GM12875 (cell line): ENCODE measurements at regions not wholly inside any gene's neighbourhood (a gene's known extent, or its start where the extent isn't known, plus 50 kb on each side); places are given as distances from the start of the nearest gene placed in this dataset.

Source experiments
- H3K4me3 ChIP-seq: one replicate; pipeline ENCODE4 v1.5.1; 2011; ENCODE audit warnings: low read depth, low read length, control low read depth
- TF ChIP-seq, protein P1 (sequence below): IDR thresholded peaks from 2 replicates; pipeline ENCODE4 v1.5.1; 2011; ENCODE audit warnings: low read depth, mild to moderate bottlenecking, control low read depth, inconsistent platforms, low read length, moderate library complexity, borderline replicate concordance; ENCODE audit not compliant: insufficient read depth

DNA sequence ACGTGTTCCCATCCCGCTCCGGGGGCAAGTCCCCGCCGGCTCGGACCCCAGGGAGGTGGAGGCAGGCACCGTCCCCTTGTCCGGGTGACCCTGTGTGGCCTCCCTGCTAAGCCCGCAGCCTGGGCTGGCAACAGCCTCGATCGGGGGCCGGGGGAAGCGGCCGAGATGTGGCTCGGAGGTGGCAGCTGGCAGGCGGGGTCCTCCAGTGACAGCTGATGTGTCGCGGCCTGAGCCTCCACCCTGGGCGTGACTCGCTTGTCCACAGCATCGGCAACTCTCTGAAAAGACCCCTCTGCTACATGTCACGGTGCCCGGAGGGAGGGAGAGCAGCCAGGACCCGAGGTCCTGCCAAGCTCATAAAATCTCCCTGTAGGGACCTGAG, 124.8 kb upstream of the IRX4 start:
- TF ChIP-seq, protein P1, sequence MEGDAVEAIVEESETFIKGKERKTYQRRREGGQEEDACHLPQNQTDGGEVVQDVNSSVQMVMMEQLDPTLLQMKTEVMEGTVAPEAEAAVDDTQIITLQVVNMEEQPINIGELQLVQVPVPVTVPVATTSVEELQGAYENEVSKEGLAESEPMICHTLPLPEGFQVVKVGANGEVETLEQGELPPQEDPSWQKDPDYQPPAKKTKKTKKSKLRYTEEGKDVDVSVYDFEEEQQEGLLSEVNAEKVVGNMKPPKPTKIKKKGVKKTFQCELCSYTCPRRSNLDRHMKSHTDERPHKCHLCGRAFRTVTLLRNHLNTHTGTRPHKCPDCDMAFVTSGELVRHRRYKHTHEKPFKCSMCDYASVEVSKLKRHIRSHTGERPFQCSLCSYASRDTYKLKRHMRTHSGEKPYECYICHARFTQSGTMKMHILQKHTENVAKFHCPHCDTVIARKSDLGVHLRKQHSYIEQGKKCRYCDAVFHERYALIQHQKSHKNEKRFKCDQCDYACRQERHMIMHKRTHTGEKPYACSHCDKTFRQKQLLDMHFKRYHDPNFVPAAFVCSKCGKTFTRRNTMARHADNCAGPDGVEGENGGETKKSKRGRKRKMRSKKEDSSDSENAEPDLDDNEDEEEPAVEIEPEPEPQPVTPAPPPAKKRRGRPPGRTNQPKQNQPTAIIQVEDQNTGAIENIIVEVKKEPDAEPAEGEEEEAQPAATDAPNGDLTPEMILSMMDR: no peak
- no peak overlapping the region for H3K4me3 ChIP-seq

DNA sequence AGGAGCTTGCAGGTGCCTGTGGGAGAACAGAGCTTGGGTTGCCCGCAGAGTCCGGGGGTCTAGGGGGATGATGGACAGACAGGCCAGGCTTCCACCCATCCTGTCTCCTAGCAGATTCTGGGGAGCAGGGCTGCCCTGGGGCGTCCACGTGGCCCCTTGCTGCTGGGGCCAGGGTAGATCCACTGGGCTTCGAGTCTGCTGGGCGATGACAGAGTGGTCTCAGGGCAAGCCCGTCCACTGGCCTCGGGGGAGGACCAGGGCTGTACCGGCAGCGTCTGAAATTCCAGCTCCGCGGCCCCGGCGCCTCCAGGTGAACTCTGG, 124.2 kb upstream of the IRX4 start:
- H3K4me3 ChIP-seq: no peak overlapping the region
- TF ChIP-seq, protein P1: no peak

DNA sequence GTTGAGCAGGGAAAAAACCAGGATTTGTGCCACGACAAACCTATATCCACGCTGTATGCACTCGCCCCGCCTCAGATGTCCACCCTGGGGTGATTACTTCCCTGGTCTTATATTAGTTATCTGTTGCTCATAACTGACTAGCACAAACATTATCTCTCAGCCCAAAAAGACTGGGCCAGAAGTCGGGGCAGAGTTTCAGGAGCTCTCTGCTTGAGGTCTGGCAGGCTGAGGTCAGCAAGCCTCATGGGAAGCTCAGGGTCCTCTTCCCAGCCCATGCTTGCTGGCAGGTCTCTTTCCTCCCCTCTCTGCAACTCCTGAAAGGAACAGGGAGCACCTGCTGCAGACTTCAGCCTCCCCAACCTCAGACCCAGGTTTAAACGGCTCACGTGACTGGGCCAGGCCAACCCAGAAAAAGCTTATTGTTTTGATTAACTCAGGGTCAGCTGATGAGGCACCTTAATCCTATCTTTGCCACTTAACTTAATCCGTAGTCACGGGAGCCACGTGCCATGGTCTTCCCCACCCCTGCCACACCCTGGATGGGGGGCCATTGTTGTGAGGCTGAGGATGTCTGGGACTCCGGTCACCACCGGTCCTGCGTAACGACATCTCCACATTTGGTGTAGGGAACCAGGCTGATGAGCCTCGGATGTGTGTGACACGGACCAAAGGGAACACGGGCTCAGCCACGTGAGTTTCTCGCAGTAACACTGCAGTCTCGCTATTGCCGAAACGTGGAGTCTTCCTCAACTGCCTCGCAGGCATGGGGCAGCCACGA, 123.7 kb upstream of the IRX4 start:
- TF ChIP-seq, protein P1: no peak
- no peak overlapping the region for H3K4me3 ChIP-seq

DNA sequence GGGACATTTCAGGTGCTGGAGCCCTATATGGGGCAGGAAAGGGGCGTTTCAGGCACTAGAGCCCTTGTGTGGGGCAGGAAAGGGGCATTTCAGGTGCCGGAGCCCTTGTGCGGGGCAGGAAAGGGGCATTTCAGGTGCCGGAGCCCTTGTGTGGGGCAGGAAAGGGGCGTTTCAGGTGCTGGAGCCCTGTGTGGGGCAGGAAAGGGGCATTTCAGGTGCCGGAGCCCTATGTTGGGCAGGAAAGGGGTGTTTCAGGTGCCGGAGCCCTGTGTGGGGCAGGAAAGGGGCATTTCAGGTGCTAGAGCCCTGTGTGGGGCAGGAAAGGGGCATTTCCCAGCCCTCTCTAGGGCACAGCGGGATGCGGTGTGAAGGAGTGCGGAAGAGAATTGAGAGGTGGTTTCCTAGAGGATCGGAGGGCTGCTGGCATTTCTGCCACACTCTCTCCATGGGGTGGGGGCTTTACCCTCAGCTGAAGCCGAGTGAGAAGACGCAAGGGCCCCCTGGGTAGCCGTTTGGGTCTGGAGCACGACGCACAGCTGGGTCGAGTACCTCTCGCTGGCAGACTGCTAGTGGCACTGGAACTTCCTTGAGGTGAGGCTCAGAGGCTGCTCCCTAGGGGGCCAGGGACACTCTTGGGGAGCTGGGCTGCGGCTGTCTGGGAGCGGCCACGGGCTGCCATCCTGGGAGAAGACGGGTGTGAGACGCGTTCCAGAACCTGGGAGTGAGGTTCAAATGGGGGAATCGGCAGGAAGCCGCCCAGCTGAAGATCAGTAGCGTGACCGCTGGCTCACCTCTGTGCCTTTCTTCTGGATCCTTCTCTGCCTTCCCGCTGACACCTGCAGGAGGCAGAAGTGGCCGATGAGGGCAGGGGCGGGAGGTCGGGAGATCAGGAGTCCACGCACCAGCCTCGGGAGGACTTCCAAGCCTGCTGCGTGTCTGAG, 122.6 kb upstream of the IRX4 start:
- TF ChIP-seq, protein P1: no peak
- no peak overlapping the region for H3K4me3 ChIP-seq

DNA sequence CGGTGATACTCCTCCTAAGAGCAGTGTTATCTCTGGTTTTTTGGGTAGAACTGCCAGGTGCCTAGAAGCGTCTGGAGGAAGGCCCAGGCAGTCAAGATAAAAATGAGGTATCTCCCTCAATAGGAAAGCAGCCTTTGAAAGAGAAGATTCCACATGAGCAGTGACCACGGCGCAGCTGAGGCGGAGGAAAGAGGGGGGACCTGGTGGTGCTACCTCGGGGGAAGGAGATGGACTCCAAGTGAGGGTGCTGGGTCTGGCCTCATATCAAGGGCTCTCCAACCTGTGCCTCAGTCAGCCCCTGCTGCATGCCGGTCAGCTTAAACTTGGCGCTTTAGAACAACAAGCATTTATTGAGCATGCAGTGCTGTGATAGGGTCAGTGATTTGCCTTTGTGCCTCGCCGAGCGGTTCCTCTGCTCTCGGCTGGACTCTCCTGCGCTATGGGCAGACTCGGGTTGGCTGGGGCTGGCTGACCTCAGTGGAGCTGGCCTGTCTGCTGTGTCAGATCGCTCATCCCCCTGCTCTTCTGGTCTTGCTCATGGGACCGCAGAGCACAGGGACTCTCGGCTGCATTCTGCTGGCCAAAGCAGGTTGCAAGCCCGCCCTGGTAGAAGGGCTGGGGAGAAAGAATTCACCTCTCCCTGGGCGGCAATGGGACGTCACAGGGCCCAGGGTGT, 121.1 kb upstream of the IRX4 start:
- TF ChIP-seq, protein P1: no peak
- H3K4me3 ChIP-seq: no peak overlapping the region

DNA sequence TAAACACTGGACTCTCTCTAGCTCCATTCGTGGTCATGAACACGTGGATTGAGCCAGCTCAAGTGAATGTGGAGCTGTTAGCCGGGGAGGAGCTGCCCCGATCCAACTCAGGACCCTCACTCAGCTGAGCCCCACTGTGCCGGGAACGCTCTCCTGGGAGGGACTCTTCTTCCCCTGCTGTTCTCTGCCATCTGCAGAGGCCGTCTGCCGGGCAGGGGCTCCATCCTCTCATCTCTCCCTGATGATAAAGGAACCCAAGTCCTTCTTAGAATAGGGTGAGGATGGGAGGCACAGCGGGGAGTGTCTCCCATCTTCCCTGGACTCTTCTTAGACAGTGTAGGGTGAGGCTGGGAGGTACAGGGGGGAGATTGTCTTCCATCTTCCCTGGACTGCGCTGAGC, 120.5 kb upstream of the IRX4 start:
- H3K4me3 ChIP-seq: no peak overlapping the region
- TF ChIP-seq, protein P1: no peak

DNA sequence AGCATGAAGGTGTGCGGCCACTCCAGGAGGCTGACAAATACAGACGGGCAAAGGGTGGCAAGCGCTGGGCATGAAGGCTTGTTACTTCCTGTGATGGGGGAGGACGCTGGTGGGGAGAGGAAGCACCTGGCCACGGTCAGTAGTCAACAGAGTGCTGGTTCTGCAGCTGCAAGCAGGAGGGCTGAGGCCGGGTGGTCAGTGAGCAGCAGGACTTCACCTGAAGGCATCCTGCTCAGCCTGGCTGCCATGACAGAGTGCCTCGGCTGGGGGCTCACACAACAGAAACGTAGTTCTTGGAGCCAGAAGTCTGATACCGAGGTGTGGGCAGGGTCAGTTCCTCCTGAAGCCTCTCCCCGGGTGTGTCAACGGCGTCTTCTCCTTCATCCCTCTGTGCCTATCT, 118.6 kb upstream of the IRX4 start:
- H3K4me3 ChIP-seq: no peak overlapping the region
- TF ChIP-seq, protein P1: no peak
